Neural cell (in vitro differentiated cells): ENCODE measurements at regions not wholly inside any gene's neighbourhood (a gene's known extent, or its start where the extent isn't known, plus 50 kb on each side); places are given as distances from the start of the nearest gene placed in this dataset.

Source experiments
- H2AFZ ChIP-seq: fragments of 200-600, 300-800 bp; sonication (generic), shearing (Covaris generic); 2 replicates; pipeline ENCODE4 v1.6.0; 2014; ENCODE audit warnings: low read depth, mild to moderate bottlenecking, antibody characterized with exemption, low read length, moderate library complexity
- H3F3A ChIP-seq: fragments of 200-600 bp; shearing (Covaris generic); 2 replicates; pipeline ENCODE4 v1.6.1; 2016; ENCODE audit warnings: mild to moderate bottlenecking, moderate library complexity, mixed read lengths, antibody characterized with exemption, low read length; ENCODE audit not compliant: insufficient read depth, poor library complexity, severe bottlenecking
- H3K27ac ChIP-seq: fragments of 200-600, 300-800 bp; sonication (generic), shearing (Covaris generic); 2 replicates; pipeline ENCODE4 v1.5.1; 2014; ENCODE audit warnings: mild to moderate bottlenecking, low read length, moderate library complexity
- H3K27me3 ChIP-seq: fragments of 300-800, 200-600 bp; sonication (generic), shearing (Covaris generic); 2 replicates; pipeline ENCODE4 v1.6.0; 2014; ENCODE audit warnings: mild to moderate bottlenecking, low read depth, low read length, moderate library complexity; ENCODE audit not compliant: insufficient read depth
- H3K36me3 ChIP-seq: fragments of 300-800, 200-600 bp; sonication (generic), shearing (Covaris generic); 2 replicates; pipeline ENCODE4 v1.5.1; 2014; ENCODE audit warnings: mild to moderate bottlenecking, antibody characterized with exemption, low read length, moderate library complexity; ENCODE audit not compliant: insufficient read depth
- H3K4me2 ChIP-seq: fragments of 300-800, 200-600 bp; sonication (generic), shearing (Covaris generic); 2 replicates; pipeline ENCODE4 v1.6.0; 2014; ENCODE audit warnings: mild to moderate bottlenecking, low read length
- H3K4me3 ChIP-seq: fragments of 300-800, 200-600 bp; sonication (generic), shearing (Covaris generic); 2 replicates; pipeline ENCODE4 v1.5.1; 2014; ENCODE audit warnings: mild to moderate bottlenecking, low read length, moderate library complexity
- H3K79me2 ChIP-seq: fragments of 200-600 bp; shearing (Covaris generic); replicated peaks from 2 replicates; pipeline ENCODE4 v1.6.0; 2014; ENCODE audit warnings: mild to moderate bottlenecking, low read length, moderate library complexity; ENCODE audit not compliant: insufficient read depth
- H3K9ac ChIP-seq: fragments of 300-800, 200-600 bp; sonication (generic), shearing (Covaris generic); 2 replicates; pipeline ENCODE4 v1.6.1; 2016; ENCODE audit warnings: mild to moderate bottlenecking, low read length, mixed read lengths
- H3K9me2 ChIP-seq: fragments of 200-600 bp; shearing (Covaris generic); 2 replicates; pipeline ENCODE4 v1.6.1; 2016; ENCODE audit warnings: mild to moderate bottlenecking, low read length, mixed read lengths; ENCODE audit not compliant: insufficient read depth
- H3K9me3 ChIP-seq: fragments of 200-600, 300-800 bp; sonication (generic), shearing (Covaris generic); 2 replicates; pipeline ENCODE4 v1.6.1; 2016; ENCODE audit warnings: mild to moderate bottlenecking, mixed run types, low read length, moderate library complexity, mixed read lengths
- H4K20me1 ChIP-seq: fragments of 200-600 bp; shearing (Covaris generic); 2 replicates; pipeline ENCODE4 v1.6.1; 2016; ENCODE audit warnings: mild to moderate bottlenecking, mixed run types; ENCODE audit not compliant: insufficient read depth
- CTCF ChIP-seq: fragments of 450-650 bp; IDR thresholded peaks from 2 replicates; pipeline ENCODE4 v1.5.1; 2014; ENCODE audit warnings: antibody characterized with exemption, mild to moderate bottlenecking, moderate library complexity; ENCODE audit not compliant: poor library complexity, severe bottlenecking
- EP300 ChIP-seq: fragments of 450-650 bp; conservative IDR thresholded peaks from 2 replicates; pipeline ENCODE4 v1.6.1; 2014; ENCODE audit warnings: antibody characterized with exemption, mild to moderate bottlenecking, moderate library complexity; ENCODE audit not compliant: poor library complexity, severe bottlenecking
- EZH2 ChIP-seq: fragments of 200-600, 300-800 bp; shearing (Covaris generic), sonication (generic); IDR thresholded peaks from 2 replicates; pipeline ENCODE4 v1.6.1; 2014; ENCODE audit warnings: antibody characterized with exemption, low read length, borderline replicate concordance, mild to moderate bottlenecking; ENCODE audit not compliant: insufficient read depth, poor library complexity, severe bottlenecking
- MXI1 ChIP-seq: fragments of 450-650 bp; conservative IDR thresholded peaks from 2 replicates; pipeline ENCODE4 v1.6.1; 2014; ENCODE audit warnings: antibody characterized with exemption, mild to moderate bottlenecking; ENCODE audit not compliant: poor library complexity, severe bottlenecking
- POLR2AphosphoS5 ChIP-seq: IDR thresholded peaks from 2 replicates; pipeline ENCODE4 v1.6.1; 2012
- RAD21 ChIP-seq: fragments of 450-650 bp; conservative IDR thresholded peaks from 2 replicates; pipeline ENCODE4 v1.6.1; 2014; ENCODE audit warnings: antibody characterized with exemption, mild to moderate bottlenecking, moderate library complexity
- REST ChIP-seq: IDR thresholded peaks from 2 replicates; pipeline ENCODE4 v1.6.1; 2012; ENCODE audit warnings: borderline replicate concordance
- SMC3 ChIP-seq: fragments of 450-650 bp; conservative IDR thresholded peaks from 2 replicates; pipeline ENCODE4 v1.6.1; 2014; ENCODE audit warnings: antibody characterized with exemption, mild to moderate bottlenecking, moderate library complexity; ENCODE audit not compliant: poor library complexity
- TAF1 ChIP-seq: IDR thresholded peaks from 2 replicates; pipeline ENCODE4 v1.6.1; 2012; ENCODE audit warnings: low read depth

GRCh38 chr10:8254350-8254749 is 199.9 kb downstream of the GATA3 start:
- Histone ChIP-seq H3K9me3 (no peaks in the 10 kb centered on the region), H3K36me3 (no peaks in the 10 kb centered on the region), H3K4me3 (no peak overlapping the region), H3K9ac (no peak overlapping the region), H3K27ac (no peak overlapping the region), H4K20me1 (no peaks in the 10 kb centered on the region), H3K4me2 (no peak overlapping the region), H3K27me3 (no peaks in the 10 kb centered on the region), H2AFZ (no peak overlapping the region), H3K9me2 (no peaks in the 10 kb centered on the region), H3K79me2 (no peaks in the 10 kb centered on the region), H3F3A (no peaks in the 10 kb centered on the region)
- TF ChIP-seq EP300 = no peak

- TF ChIP-seq RAD21 (no peak), CTCF (no peak), SMC3 (no peak), MXI1 (no peak), EZH2 (no peak), POLR2AphosphoS5 (no peak), TAF1 (no peak), REST (no peak), EP300 (no peak)
- H3K4me2 ChIP-seq = no peak overlapping the region
- no peaks in the 10 kb centered on the region for H3K79me2 ChIP-seq
- H3K27me3 ChIP-seq = no peaks in the 10 kb centered on the region
- no peak overlapping the region for H3K4me3 ChIP-seq
- H2AFZ ChIP-seq = no peak overlapping the region
- H3K9me2 ChIP-seq = no peaks in the 10 kb centered on the region
- H3K9me3 ChIP-seq = no peaks in the 10 kb centered on the region
- H3F3A ChIP-seq = no peaks in the 10 kb centered on the region
- no peaks in the 10 kb centered on the region for H4K20me1 ChIP-seq
- H3K27ac ChIP-seq = no peak overlapping the region
- no peak overlapping the region for H3K9ac ChIP-seq
- H3K36me3 ChIP-seq = no peaks in the 10 kb centered on the region
Observed at GRCh38 chr10:8255301-8255700, 200.8 kb downstream of the GATA3 start.

- H3K27me3 ChIP-seq = no peaks in the 10 kb centered on the region
- H3K4me2 ChIP-seq = no peak overlapping the region
- no peak overlapping the region for H2AFZ ChIP-seq
- no peaks in the 10 kb centered on the region for H3K79me2 ChIP-seq
- H3K4me3 ChIP-seq = no peak overlapping the region
- no peak overlapping the region for H3K27ac ChIP-seq
- TF ChIP-seq REST (no peak), POLR2AphosphoS5 (no peak), CTCF (no peak), TAF1 (no peak), EP300 (no peak), SMC3 (no peak), RAD21 (no peak), EZH2 (no peak), MXI1 (no peak)
- no peak overlapping the region for H3K9ac ChIP-seq
- no peaks in the 10 kb centered on the region for H4K20me1 ChIP-seq
- H3K9me2 ChIP-seq = no peaks in the 10 kb centered on the region
- no peaks in the 10 kb centered on the region for H3K9me3 ChIP-seq
- no peaks in the 10 kb centered on the region for H3F3A ChIP-seq
- H3K36me3 ChIP-seq = no peaks in the 10 kb centered on the region
Observed at GRCh38 chr10:8260645-8261044, 206.2 kb downstream of the GATA3 start.
